GM21529 (cell line): ENCODE measurements at regions not wholly inside any gene's neighbourhood (a gene's known extent, or its start where the extent isn't known, plus 50 kb on each side); places are given as distances from the start of the nearest gene placed in this dataset.

Experiments used
- ATAC-seq: cut with Tn5 transposase; IDR thresholded peaks from one replicate; pipeline ENCODE4 v1.9.1; 2021; ENCODE audit not compliant: unreplicated experiment

DNA sequence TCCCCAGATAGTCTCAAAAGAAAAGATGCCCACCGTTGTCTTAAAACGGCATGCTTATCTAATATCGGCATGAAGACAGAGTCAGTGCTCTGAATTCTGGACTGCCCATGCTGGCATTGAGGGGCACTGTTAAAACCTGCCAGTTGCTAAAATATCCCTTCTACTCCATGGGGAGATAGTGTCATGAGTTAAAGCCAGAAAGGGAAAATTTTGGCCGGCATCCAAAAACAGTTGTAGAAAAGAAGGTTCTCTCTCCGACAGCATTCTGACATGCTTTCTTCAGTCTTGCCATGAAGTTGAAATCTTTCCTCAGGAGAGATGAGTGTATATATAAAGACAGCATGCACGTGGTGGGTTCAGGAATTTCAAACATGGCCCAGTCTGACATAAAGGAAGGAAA lies 401.3 kb upstream of the PIK3C3 start:
- ATAC-seq = no peak

DNA sequence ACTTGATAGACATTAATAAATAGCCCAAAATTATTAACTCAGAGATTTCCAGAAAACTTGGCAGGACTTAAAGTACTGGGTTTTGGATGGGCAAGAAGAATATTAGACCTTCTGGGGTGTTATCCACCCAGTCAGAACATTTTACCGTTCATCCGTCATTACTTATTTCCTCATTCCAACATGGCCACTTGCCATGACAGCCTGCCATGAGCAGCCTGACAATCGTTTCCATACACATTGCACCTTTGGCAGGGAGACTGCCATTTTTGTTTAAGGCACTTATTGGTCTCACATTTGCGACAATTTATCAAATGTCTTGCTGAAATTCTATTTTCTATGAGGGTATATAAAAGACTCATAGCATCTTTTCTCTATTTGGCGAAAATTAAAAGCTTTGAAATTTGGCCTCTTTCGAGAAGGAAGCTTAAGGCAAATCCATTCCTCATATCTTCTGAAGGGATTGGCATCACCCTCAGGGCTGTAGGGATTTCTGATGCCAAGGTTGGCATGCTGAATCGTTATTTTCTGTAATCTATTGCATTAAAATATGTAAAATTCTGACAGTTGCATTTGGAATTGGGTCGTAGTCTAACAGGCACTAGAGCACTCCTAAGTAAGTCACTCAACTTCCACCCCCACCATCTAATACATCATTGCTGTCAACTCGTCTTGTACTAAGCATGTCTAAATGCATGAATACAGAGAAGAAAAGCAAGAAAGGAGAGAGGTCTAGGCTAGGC lies 406.3 kb upstream of the PIK3C3 start:
- ATAC-seq = no peak

GRCh38 chr18:41545091-41545888 lies 409.7 kb upstream of the PIK3C3 start:
- ATAC-seq = no peak

DNA sequence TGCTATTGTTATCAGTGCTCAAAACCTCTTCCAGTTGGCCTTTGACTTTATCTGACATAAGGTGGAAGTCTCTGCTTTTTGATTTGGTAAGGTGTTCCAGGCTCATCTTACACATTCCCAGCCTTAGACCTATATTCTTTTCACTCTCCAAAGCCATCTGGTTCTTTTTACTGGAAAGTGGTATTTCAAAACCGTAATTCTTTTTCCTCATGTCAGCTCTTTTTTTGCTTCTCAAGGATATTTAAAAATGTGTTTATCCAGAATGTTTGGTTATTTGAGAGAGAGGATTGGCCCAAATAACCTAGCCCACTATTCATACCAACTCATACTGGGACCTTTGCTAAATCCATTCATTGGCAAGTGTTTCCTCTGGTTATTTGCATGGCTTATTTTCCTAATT lies 411.2 kb upstream of the PIK3C3 start:
- ATAC-seq = no peak

DNA sequence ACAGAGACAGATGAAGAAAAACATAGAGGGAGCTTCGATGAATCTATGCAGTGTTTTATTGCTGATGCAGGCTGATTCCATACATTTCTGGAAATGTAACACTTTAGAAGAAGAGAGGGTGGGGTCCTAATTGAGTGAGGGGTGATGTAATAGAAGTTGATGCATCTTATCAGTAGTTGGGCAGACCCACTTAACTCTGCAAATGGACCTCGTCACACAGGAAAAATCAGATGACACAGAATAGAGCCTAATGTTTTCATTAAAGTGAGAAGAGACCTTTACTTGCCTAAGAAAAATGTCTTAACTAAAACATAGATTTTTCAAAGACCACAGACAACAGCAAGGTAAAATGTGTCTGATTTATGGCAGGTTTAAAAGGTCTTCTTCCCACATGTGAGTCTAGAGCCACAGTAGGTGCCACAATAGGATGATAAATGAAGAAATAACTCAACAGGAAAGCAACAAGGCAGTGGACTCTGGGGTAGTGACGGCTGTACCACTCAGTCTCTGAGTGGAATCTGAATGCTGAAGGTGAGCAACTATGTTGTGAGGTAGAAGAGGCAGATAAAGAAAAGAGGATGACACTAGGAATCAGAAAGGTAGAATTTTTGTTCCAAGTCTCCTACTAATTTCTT lies 414.7 kb upstream of the PIK3C3 start:
- no peak for ATAC-seq

- no peak for ATAC-seq
Observed at GRCh38 chr18:41538751-41539150, 416.3 kb upstream of the PIK3C3 start.

DNA sequence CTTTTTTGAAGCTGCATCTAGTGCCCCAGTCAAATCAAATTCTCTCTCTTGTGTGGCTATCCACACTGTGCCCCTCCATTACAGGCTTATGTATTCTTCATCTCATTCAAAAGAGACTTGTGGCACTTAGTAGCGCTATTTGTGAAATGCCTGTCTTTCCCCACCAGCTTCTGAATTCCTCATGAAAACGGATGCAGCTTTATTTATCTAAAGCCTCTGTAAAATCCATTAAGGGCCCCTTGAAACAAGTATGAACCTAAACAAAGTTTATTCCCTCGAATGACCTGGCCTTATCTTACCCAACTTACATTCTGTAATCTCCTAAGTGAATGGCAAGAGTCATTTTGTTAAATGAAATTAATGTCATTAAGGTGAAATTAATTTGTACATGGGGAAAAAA lies 417.4 kb upstream of the PIK3C3 start:
- no peak for ATAC-seq

DNA sequence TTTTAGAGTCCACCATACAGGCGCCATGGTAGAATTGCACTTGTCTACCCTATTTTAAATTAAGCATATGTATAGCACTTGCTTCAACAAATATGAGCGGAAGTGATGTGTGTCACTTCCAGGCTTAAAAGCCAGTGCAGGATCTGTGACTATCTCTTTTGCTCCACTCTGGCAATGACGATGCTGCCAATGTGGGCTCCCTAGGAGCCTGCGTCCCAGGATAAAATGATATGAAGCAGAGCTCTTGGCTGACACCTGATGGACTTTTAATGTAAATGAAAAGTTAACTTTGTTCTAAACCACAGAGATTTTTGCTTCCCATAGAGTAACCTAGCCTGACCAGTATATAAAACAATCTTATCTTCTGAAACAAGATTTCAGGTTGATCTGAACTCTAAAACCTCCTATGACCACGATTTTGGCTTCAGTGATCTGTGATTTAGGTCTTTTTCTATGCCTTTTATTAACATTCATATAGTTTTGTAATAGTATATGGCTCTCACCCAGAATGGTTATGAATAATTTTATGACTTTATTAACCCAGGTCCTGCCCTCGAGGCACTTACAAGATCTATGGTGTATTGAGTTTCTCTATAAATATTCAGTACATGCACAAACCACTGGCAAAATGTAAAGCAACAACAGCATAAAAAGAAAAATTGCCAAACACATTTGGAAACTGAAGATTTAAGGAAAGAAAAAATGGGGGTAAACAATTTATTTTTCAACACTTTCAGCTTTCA lies 422.5 kb upstream of the PIK3C3 start:
- ATAC-seq = no peak

DNA sequence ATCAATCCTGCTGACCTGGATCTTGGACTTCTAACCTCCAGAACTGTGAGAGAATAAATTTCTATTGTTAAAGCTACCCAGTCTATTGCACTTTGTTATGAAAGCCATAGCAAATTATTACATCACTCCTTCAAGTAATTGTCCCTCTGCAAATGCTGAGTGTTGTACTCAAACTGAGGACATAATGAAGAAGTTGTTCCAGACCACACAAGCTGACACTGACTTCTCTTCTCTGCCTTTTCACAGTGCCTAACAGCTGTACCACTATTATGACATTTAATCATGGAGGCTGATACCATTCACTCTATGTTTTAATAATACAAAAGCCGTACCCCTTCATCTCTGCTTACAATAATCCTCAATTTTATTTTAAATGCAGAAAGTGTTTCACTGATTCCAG lies 424.1 kb upstream of the PIK3C3 start:
- ATAC-seq = no peak

- ATAC-seq = no peak
Observed at GRCh38 chr18:41529093-41529492, 425.9 kb upstream of the PIK3C3 start.

- no peak for ATAC-seq
Observed at GRCh38 chr18:41526054-41526453, 429.0 kb upstream of the PIK3C3 start.

DNA sequence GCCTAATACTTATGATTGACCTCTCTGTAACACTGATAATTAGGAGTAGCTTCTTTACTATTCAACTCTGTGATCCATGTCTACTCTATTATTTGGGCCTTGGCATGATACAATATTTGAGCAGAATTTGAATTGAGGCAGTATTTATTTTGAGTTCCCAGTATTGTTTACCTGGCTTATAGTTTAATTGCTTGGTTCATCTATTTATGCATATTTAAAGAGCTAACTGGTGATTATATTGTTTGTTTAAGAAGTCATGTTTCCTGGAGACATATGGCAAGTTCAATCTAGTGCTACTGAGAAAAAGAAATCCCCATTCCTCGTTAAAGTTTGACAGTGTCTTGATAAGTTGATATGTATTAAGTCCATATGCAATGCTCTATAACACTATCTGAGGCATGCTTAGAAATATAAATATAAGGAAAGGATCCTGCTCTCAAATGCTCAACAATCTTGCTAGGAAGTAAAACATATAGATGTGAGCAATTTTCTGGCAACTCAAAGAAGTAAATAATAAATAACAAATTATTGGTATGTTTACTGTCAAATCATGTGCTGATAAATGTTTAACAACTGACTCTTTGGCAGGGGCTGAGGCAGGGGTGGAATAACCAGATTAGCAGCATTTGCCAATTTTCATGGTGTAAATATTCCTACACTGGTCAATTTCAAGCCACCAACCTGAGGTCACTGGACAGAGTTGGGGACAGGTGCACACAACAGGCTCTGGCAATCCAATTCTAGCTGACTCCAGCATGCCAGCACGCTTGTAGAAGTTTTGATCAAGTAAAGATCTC lies 430.2 kb upstream of the PIK3C3 start:
- no peak for ATAC-seq

GRCh38 chr18:41517142-41517541 lies 437.9 kb upstream of the PIK3C3 start:
- ATAC-seq = no peak

- no peak for ATAC-seq
Observed at GRCh38 chr18:41513438-41513837, 441.6 kb upstream of the PIK3C3 start.

- no peak for ATAC-seq
Observed at GRCh38 chr18:41504316-41504715, 450.7 kb upstream of the PIK3C3 start.

DNA sequence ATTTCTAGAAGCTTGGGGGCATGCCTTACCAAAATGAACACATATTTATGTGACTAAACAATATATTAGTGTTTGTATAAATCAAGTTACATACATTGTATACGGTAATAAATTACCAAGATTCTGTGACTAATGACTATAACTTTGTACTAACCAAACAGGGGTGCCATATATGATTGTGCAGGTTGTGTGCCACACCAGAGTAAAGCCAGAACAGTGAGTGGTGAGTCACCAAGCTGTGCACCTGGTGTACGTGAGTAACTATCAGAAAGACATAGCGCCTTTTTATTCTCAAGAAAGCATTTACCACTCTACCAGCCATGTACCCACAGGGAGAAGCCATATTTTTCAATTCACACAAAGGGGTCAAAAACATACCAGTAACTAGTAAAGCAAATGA lies 453.2 kb upstream of the PIK3C3 start:
- no peak for ATAC-seq

- no peak for ATAC-seq
Observed at GRCh38 chr18:41499345-41499744, 455.7 kb upstream of the PIK3C3 start.

GRCh38 chr18:41490861-41491260 lies 464.2 kb upstream of the PIK3C3 start:
- no peak for ATAC-seq

DNA sequence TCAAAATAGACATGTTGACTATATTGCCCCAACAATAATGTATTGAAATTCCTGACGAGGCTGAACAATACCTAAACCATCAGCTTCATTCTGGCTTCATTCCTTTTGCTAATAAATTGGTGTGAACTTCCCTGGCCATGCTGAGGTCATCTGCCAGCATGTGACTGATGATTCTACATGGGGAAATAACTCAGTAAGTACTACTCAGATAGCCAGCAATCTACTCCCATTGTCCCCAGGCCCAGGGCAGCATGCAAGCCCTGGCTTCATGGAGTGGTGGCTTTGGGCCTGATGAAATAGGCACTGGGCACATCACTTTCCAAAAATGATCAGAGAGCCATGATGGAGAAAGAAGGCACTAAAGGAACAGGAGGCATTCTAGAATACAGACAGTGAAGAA lies 468.5 kb upstream of the PIK3C3 start:
- no peak for ATAC-seq

GRCh38 chr18:41484069-41484468 lies 471.0 kb upstream of the PIK3C3 start:
- no peak for ATAC-seq

DNA sequence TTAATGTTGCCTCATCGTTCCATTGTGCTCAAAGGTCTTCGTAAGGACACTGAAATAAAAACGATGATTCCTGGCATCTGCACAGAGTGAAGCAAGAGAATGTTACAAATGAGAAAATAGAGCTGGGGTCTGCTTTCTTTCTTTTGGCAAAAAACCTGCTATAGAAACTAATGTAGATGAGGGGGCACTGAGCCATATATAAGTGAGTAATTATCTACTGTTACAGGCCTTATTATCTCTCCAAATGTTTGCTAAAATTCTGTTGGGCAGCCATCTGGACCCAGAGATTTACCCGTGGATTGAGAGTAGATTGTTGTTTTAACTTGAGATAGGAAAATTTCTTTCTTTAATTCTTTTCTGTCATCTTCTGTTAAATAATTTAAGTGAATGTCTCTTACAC lies 472.5 kb upstream of the PIK3C3 start:
- ATAC-seq = no peak
